Ovary (tissue), 7 donors: ENCODE measurements at regions not wholly inside any gene's neighbourhood (a gene's known extent, or its start where the extent isn't known, plus 50 kb on each side); places are given as distances from the start of the nearest gene placed in this dataset.

Experiments
- DNase-seq, 5 donors: peaks; one replicate each; pipeline ENCODE4 v3.0.0-alpha.2; 2019 to 2020
- H3K27ac ChIP-seq, 2 donors: fragments of 200-600 bp; one replicate each; pipeline versions ENCODE4 v1.5.1 to v1.8.0; 2019 to 2022
- H3K27me3 ChIP-seq: fragments of 200-600 bp; one replicate; pipeline ENCODE4 v1.8.0; 2022
- H3K36me3 ChIP-seq: fragments of 200-600 bp; sonication (generic); one replicate; pipeline ENCODE4 v1.5.1; 2019
- H3K4me1 ChIP-seq: one replicate; pipeline ENCODE4 v1.8.1; 2013; ENCODE audit warnings: mild to moderate bottlenecking, moderate library complexity; ENCODE audit not compliant: insufficient read depth
- H3K4me3 ChIP-seq: fragments of 200-600 bp; sonication (generic); one replicate; pipeline ENCODE4 v1.5.1; 2017
- H3K9me3 ChIP-seq, 2 donors: fragments of 200-600 bp in 1 of 2; sonication (generic) in 1 of 2; one replicate each; pipeline versions ENCODE4 v1.5.1 to v1.8.1; 2013 to 2019; ENCODE audit warnings: mild to moderate bottlenecking in 1 of 2, moderate library complexity in 1 of 2
- CTCF ChIP-seq, 3 donors: fragments of 450-650 bp in 2 of 3; fragments of 200-600 bp in 1 of 3; IDR thresholded peaks; one replicate each; pipeline versions ENCODE4 v1.5.1 to v1.8.0; 2016 to 2022; ENCODE audit warnings: antibody characterized with exemption in 3 of 3, mild to moderate bottlenecking in 1 of 3
- EP300 ChIP-seq: sonication (generic); formaldehyde crosslinking; IDR thresholded peaks from one replicate; pipeline ENCODE4 v1.6.1; 2017; ENCODE audit warnings: antibody characterized with exemption
- POLR2A ChIP-seq: fragments of 450-650 bp; IDR thresholded peaks from one replicate; pipeline ENCODE4 v1.6.1; 2017; ENCODE audit warnings: antibody characterized with exemption, mild to moderate bottlenecking, moderate library complexity
- WGBS, 3 donors: extraction: QIAGEN DNeasy Blood & Tissue Kit in 1 of 3; methylation state at CpG; one replicate each; pipeline versions ENCODE4 v1.1.5 to v1.1.7; 2013 to 2017; 5-methylcytosine and 5-hydroxymethylcytosine counted together
- intact Hi-C, 4 donors: fragments of 100-400 bp; cut with DNase I; formaldehyde crosslinking; loops; one replicate each; pipeline versions ENCODE4 v1.11.0 to v1.15.1; 2022 to 2023
- donor health status: DM: no; HTN: no; CAD: no; lungs with moderate emphysema.
- donor health status: DM: no; HTN: no; CAD: no.
- donor health status: Bipolar disorder and iron deficiency.
- donor health status: DM: no; HTN: no; CAD: no.
- donor health status: DM: yes; HTN: yes; CAD: no.

DNA sequence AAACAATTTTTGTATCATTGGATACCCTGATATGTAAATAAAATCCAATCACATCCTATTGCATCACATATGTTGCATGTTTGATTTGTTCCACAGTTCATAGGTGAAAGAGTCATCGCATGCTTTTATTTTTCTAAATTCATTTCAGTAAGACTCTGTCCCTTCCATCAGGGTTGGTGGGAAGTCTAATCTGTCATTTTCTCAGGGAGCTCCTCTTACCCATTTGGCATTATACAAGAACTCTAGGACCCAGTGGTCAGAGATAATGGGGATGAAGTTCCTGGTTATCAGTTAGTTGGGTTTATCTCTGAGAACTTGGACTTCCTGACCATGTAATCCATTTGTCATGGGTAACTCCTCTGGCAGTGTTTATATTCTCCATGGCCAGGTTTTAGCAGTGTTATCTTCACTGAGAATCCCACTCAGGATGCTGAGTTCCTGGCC lies 227.1 kb upstream of the JADE1 start:
- Histone ChIP-seq H3K9me3 (no peaks in the 10 kb centered on the region), H3K27me3 (no peaks in the 10 kb centered on the region), H3K4me3 (no peak overlapping the region), H3K4me1 (no peaks in the 10 kb centered on the region), H3K27ac (no peak overlapping the region), H3K36me3 (no peaks in the 10 kb centered on the region)
- TF ChIP-seq EP300 (no peak), CTCF (IDR thresholded peaks at IDR 0.05) (no peak), POLR2A (no peak)
- intact Hi-C loops, result no loop called here
- no peak for DNase-seq
- WGBS, 3 donors, result 64 to 89% (median 82%) methylated on average over 1 of the region's 1 CpG

DNA sequence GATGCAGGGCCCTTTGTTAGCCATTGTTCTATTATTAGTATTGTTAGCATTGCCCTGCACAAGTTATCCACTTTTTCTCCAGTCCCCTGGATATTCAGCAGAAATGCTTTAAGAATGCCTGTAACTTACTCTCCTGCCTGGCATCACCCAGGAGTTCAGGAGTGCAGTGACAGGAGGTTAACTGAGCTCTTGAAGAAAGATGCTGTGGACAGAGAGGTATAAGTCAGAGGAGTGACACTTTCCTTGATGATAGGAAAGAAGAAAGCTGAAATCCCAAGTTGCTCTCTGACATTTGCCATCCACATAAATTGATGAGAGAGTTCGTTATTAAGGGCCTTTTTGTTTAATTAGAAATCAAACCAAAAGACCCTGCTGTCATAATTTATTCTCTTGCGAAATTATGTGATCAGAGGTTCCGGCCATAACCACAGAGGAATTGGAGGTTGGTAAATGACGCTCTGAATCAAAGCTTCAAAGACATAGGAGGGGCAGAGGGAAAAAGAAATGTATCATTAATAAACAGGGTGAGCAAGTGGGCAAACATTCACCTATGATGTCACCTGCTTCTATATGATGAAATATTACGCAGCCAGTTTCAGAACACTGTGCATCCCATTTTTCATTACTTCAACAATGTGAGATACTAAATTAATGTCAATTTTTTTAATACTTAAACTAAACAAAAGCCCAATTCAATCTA lies 230.2 kb upstream of the JADE1 start:
- Histone ChIP-seq H3K4me3 (no peak overlapping the region), H3K9me3 (no peaks in the 10 kb centered on the region), H3K27me3 (no peaks in the 10 kb centered on the region), H3K27ac (no peak overlapping the region), H3K4me1 (no peaks in the 10 kb centered on the region), H3K36me3 (no peaks in the 10 kb centered on the region)
- intact Hi-C loops, result loop anchor here in 1 of 4 donors (10.0 kb wide), 1 partner anchor 285 kb away; no protein-coding TSS in a partner anchor
- WGBS, 3 donors, result 74 to 78% (median 76%) methylated on average over 5 of the region's 5 CpGs
- TF ChIP-seq POLR2A (no peak), CTCF (IDR thresholded peaks at IDR 0.05) (no peak), EP300 (no peak)
- DNase-seq, result no peak

DNA sequence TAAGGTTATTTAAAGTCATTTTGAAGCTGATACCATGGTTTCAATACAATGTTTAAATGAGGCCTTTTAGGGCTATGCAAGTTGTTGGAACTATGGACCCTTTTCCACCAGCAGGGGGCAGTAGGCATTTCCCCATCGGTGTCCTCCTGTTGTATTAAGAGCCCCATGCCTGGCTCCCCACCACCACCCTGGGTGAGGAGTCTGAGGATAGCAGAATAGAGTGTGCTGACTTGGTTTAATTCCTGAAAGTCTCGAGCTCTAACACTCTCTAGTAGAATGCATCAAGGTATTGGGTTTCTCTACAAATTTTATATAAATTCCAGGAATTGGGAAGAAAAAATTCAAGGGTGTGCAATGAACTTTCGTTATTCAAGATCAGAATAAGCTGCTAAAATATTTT lies 234.8 kb upstream of the JADE1 start:
- peak; percentile 36 to 79 (median 54) for DNase-seq
- intact Hi-C loops, result loop anchor here in 1 of 4 donors (5.0 to 10.0 kb wide), 2 partner anchors 238 to 290 kb away; no protein-coding TSS in a partner anchor
- no peaks in the 10 kb centered on the region for H3K36me3 ChIP-seq
- peaks cover 10% of the 10 kb centered on the region for H3K4me1 ChIP-seq
- H3K4me3 ChIP-seq, result no peak overlapping the region
- H3K9me3 ChIP-seq, result no peaks in the 10 kb centered on the region
- WGBS, 3 donors, result 36 to 42% (median 40%) methylated on average over 3 of the region's 3 CpGs
- H3K27me3 ChIP-seq, result no peaks in the 10 kb centered on the region
- no peak overlapping the region for H3K27ac ChIP-seq
- no peak for TF ChIP-seq EP300
- TF ChIP-seq CTCF (IDR thresholded peaks at IDR 0.05), result peak in 1 of 3 donors; percentile 29

GRCh38 chr4:128573781-128574508 lies 235.6 kb upstream of the JADE1 start:
- DNase-seq, result no peak
- Histone ChIP-seq H3K27ac (no peak overlapping the region), H3K9me3 (no peaks in the 10 kb centered on the region), H3K4me3 (no peak overlapping the region), H3K36me3 (no peaks in the 10 kb centered on the region), H3K27me3 (no peaks in the 10 kb centered on the region), H3K4me1 (peaks cover 10% of the 10 kb centered on the region)
- WGBS, 3 donors, result 47 to 62% (median 51%) methylated on average over 4 of the region's 4 CpGs
- intact Hi-C loops, result loop anchor here in 1 of 4 donors (5.0 to 10.0 kb wide), 2 partner anchors 238 to 291 kb away; no protein-coding TSS in a partner anchor
- TF ChIP-seq EP300 (no peak), CTCF (IDR thresholded peaks at IDR 0.05) (no peak), POLR2A (no peak)
